Body of pancreas (tissue), 4 donors: ENCODE measurements at regions not wholly inside any gene's neighbourhood (a gene's known extent, or its start where the extent isn't known, plus 50 kb on each side); places are given as distances from the start of the nearest gene placed in this dataset.

Experiments
- CTCF ChIP-seq, 7 experiments: fragments of 450-650 bp in 4 of 7; fragments of 200-600 bp in 3 of 7; sonication (generic) in 3 of 7; IDR thresholded peaks; one replicate each; pipeline ENCODE4 v1.5.1; 2016 to 2019; ENCODE audit warnings: antibody characterized with exemption in 7 of 7
- POLR2A ChIP-seq, 3 donors: fragments of 450-650 bp; IDR thresholded peaks; one replicate each; pipeline ENCODE4 v1.6.1; 2016; ENCODE audit warnings: antibody characterized with exemption in 3 of 3, mild to moderate bottlenecking in 2 of 3

- TF ChIP-seq CTCF (IDR thresholded peaks at IDR 0.05) = no peak
- no peak for TF ChIP-seq POLR2A (IDR thresholded peaks at IDR 0.05)
These were observed 96.7 kb upstream of the NOVA1 start for GRCh38 chr14:26694521-26694920.
